ENCODE measurements at regions not wholly inside any gene's neighbourhood (a gene's known extent, or its start where the extent isn't known, plus 50 kb on each side); places are given as distances from the start of the nearest gene placed in this dataset.

- TF ChIP-seq POLR2A (IDR thresholded peaks at IDR 0.05) (no peak), POLR2AphosphoS5 (IDR thresholded peaks at IDR 0.05) (no peak)
- TF ChIP-seq, protein P1, sequence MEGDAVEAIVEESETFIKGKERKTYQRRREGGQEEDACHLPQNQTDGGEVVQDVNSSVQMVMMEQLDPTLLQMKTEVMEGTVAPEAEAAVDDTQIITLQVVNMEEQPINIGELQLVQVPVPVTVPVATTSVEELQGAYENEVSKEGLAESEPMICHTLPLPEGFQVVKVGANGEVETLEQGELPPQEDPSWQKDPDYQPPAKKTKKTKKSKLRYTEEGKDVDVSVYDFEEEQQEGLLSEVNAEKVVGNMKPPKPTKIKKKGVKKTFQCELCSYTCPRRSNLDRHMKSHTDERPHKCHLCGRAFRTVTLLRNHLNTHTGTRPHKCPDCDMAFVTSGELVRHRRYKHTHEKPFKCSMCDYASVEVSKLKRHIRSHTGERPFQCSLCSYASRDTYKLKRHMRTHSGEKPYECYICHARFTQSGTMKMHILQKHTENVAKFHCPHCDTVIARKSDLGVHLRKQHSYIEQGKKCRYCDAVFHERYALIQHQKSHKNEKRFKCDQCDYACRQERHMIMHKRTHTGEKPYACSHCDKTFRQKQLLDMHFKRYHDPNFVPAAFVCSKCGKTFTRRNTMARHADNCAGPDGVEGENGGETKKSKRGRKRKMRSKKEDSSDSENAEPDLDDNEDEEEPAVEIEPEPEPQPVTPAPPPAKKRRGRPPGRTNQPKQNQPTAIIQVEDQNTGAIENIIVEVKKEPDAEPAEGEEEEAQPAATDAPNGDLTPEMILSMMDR (IDR thresholded peaks at IDR 0.05), result no peak
Observed at GRCh38 chr1:5250336-5250735, 595.9 kb downstream of the AJAP1 start.
